Keratinocyte (primary cell): ENCODE measurements at regions not wholly inside any gene's neighbourhood (a gene's known extent, or its start where the extent isn't known, plus 50 kb on each side); places are given as distances from the start of the nearest gene placed in this dataset.

Experiments
- EZH2 ChIP-seq: IDR thresholded peaks from one replicate; pipeline ENCODE4 v1.6.1; 2012; ENCODE audit warnings: inconsistent platforms, mild to moderate bottlenecking, low read length, moderate library complexity
- TF ChIP-seq, protein P1 (sequence below), 3 experiments: IDR thresholded peaks in 1 of 3; conservative IDR thresholded peaks in 1 of 3; optimal IDR thresholded peaks in 1 of 3; 2 replicates in 2 of 3; 3 replicates in 1 of 3; pipeline versions ENCODE3 to v1.5.1; 2011; ENCODE audit warnings: low read length in 3 of 3, mild to moderate bottlenecking in 3 of 3, moderate library complexity in 2 of 3, control low read depth in 1 of 3, inconsistent platforms in 1 of 3; ENCODE audit not compliant: insufficient read depth in 2 of 3; ENCODE audit errors: extremely low read depth in 1 of 3

DNA sequence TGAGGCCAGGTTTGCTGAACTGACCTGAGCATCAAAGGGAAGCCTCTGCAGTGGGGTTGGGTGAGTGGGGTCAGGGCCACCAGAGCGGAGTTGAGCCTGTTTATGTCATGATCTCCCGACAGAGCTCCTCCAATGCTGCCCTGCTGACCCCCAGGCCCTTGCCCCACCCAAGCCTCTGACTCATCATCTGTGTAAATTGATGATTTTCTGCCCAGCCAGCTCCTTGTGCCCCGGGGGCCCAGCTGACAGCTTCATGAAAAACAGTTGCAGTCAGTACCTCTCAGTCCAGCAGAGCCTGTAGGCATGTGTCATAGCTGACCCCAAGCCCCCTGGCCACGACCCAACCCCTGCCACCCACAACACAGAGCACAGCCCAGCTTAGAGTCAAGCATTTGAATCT is 134.9 kb downstream of the CCT6B start:
- TF ChIP-seq, protein P1, sequence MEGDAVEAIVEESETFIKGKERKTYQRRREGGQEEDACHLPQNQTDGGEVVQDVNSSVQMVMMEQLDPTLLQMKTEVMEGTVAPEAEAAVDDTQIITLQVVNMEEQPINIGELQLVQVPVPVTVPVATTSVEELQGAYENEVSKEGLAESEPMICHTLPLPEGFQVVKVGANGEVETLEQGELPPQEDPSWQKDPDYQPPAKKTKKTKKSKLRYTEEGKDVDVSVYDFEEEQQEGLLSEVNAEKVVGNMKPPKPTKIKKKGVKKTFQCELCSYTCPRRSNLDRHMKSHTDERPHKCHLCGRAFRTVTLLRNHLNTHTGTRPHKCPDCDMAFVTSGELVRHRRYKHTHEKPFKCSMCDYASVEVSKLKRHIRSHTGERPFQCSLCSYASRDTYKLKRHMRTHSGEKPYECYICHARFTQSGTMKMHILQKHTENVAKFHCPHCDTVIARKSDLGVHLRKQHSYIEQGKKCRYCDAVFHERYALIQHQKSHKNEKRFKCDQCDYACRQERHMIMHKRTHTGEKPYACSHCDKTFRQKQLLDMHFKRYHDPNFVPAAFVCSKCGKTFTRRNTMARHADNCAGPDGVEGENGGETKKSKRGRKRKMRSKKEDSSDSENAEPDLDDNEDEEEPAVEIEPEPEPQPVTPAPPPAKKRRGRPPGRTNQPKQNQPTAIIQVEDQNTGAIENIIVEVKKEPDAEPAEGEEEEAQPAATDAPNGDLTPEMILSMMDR (optimal IDR thresholded peaks at IDR 0.05 in 1 of 3, IDR thresholded peaks at IDR 0.05 in 1 of 3, conservative IDR thresholded peaks at IDR 0.05 in 1 of 3; ENCODE audit: extremely low read depth in 1 of 3, insufficient read depth in 2 of 3, low read length in 3 of 3) = no peak
- TF ChIP-seq EZH2 = no peak
